ENCODE measurements at regions not wholly inside any gene's neighbourhood (a gene's known extent, or its start where the extent isn't known, plus 50 kb on each side); places are given as distances from the start of the nearest gene placed in this dataset.

- ChIA-PET POLR2A (no interaction called here), CTCF (no interaction called here)
- TF ChIP-seq FOXA1 (IDR thresholded peaks at IDR 0.05) (no peak), SUZ12 (IDR thresholded peaks at IDR 0.05) (no peak), FOXM1 (IDR thresholded peaks at IDR 0.05; ENCODE audit: borderline replicate concordance) (no peak)
- no peak for DNase-seq (ENCODE audit: extremely low spot score)
Measured at GRCh38 chr2:175436076-175436475, 254.6 kb upstream of the ATP5MC3 start.

- CTCF ChIA-PET = no interaction called here
- no peak for TF ChIP-seq HDGF (IDR thresholded peaks at IDR 0.05; ENCODE audit: borderline replicate concordance)
- TF ChIP-seq SP1 (IDR thresholded peaks at IDR 0.05) = no peak
- TF ChIP-seq ELF4 (IDR thresholded peaks at IDR 0.05) = no peak
- TF ChIP-seq FOXM1 (IDR thresholded peaks at IDR 0.05; ENCODE audit: borderline replicate concordance) = no peak
- no peak for TF ChIP-seq CTBP1 (IDR thresholded peaks at IDR 0.05; ENCODE audit: borderline replicate concordance)
- TF ChIP-seq PKNOX1 (IDR thresholded peaks at IDR 0.05) = no peak
- TF ChIP-seq FOXK2 (IDR thresholded peaks at IDR 0.05) = no peak
- TF ChIP-seq NFRKB (IDR thresholded peaks at IDR 0.05) = no peak
- TF ChIP-seq ARNT (IDR thresholded peaks at IDR 0.05) = no peak
- no peak for TF ChIP-seq SUZ12 (IDR thresholded peaks at IDR 0.05)
- no peak for TF ChIP-seq FOXA1 (IDR thresholded peaks at IDR 0.05)
- no peak for TF ChIP-seq TARDBP (IDR thresholded peaks at IDR 0.05)
- no peak for TF ChIP-seq BHLHE40 (IDR thresholded peaks at IDR 0.05; ENCODE audit: borderline replicate concordance)
- TF ChIP-seq LEF1 (IDR thresholded peaks at IDR 0.05; ENCODE audit: borderline replicate concordance) = no peak
- POLR2A ChIA-PET = no interaction called here
- no peak for DNase-seq (ENCODE audit: extremely low spot score)
Measured at GRCh38 chr2:175435012-175435411, 253.5 kb upstream of the ATP5MC3 start.

- ChIA-PET POLR2A (no interaction called here), CTCF (no interaction called here)
- TF ChIP-seq SP1 (IDR thresholded peaks at IDR 0.05) = no peak
- no peak for TF ChIP-seq PKNOX1 (IDR thresholded peaks at IDR 0.05)
- no peak for TF ChIP-seq ELF4 (IDR thresholded peaks at IDR 0.05)
- no peak for TF ChIP-seq FOXA1 (IDR thresholded peaks at IDR 0.05)
- no peak for TF ChIP-seq FOXK2 (IDR thresholded peaks at IDR 0.05)
- no peak for TF ChIP-seq BHLHE40 (IDR thresholded peaks at IDR 0.05; ENCODE audit: borderline replicate concordance)
- TF ChIP-seq TARDBP (IDR thresholded peaks at IDR 0.05) = no peak
- no peak for TF ChIP-seq NFRKB (IDR thresholded peaks at IDR 0.05)
- DNase-seq (ENCODE audit: extremely low spot score) = no peak
Measured at GRCh38 chr2:175432793-175433192, 251.3 kb upstream of the ATP5MC3 start.

GRCh38 chr2:175432021-175432420 is 250.5 kb upstream of the ATP5MC3 start:
- no peak for DNase-seq (ENCODE audit: extremely low spot score)
- POLR2A ChIA-PET = no interaction called here
- TF ChIP-seq LEF1 (IDR thresholded peaks at IDR 0.05; ENCODE audit: borderline replicate concordance) (no peak), FOXM1 (IDR thresholded peaks at IDR 0.05; ENCODE audit: borderline replicate concordance) (no peak), SUZ12 (IDR thresholded peaks at IDR 0.05) (no peak), ELF4 (IDR thresholded peaks at IDR 0.05) (no peak), FOXK2 (IDR thresholded peaks at IDR 0.05) (no peak), BHLHE40 (IDR thresholded peaks at IDR 0.05; ENCODE audit: borderline replicate concordance) (no peak), ARNT (IDR thresholded peaks at IDR 0.05) (no peak), SP1 (IDR thresholded peaks at IDR 0.05) (no peak), PKNOX1 (IDR thresholded peaks at IDR 0.05) (no peak), CTBP1 (IDR thresholded peaks at IDR 0.05; ENCODE audit: borderline replicate concordance) (no peak), TARDBP (IDR thresholded peaks at IDR 0.05) (no peak), ZNF384 (IDR thresholded peaks at IDR 0.05) (no peak), L3MBTL2 (conservative IDR thresholded peaks at IDR 0.05) (no peak), FOXA1 (IDR thresholded peaks at IDR 0.05) (no peak), NFRKB (IDR thresholded peaks at IDR 0.05) (no peak), HDGF (IDR thresholded peaks at IDR 0.05; ENCODE audit: borderline replicate concordance) (no peak)

GRCh38 chr2:175431101-175431946 is 249.8 kb upstream of the ATP5MC3 start:
- CTCF ChIA-PET = no interaction called here
- POLR2A ChIA-PET = no interaction called here

More at GRCh38 chr2:175432021-175432420, 250.5 kb upstream of the ATP5MC3 start:
- CTCF ChIA-PET = interaction anchor here (0.7 kb wide), 1 partner anchor 17 kb away, joined by 3 read pairs; no protein-coding TSS in a partner anchor

More at GRCh38 chr2:175431101-175431946, 249.8 kb upstream of the ATP5MC3 start:
- TF ChIP-seq FOXA1 (IDR thresholded peaks at IDR 0.05) (no peak), ZNF384 (IDR thresholded peaks at IDR 0.05) (no peak), NFRKB (IDR thresholded peaks at IDR 0.05) (no peak), SUZ12 (IDR thresholded peaks at IDR 0.05) (no peak), L3MBTL2 (conservative IDR thresholded peaks at IDR 0.05) (no peak), CTBP1 (IDR thresholded peaks at IDR 0.05; ENCODE audit: borderline replicate concordance) (no peak), PKNOX1 (IDR thresholded peaks at IDR 0.05) (no peak), BHLHE40 (IDR thresholded peaks at IDR 0.05; ENCODE audit: borderline replicate concordance) (no peak), FOXK2 (IDR thresholded peaks at IDR 0.05) (no peak)
- no peak for DNase-seq (ENCODE audit: extremely low spot score)
